HG03135 (cell line): ENCODE measurements at regions not wholly inside any gene's neighbourhood (a gene's known extent, or its start where the extent isn't known, plus 50 kb on each side); places are given as distances from the start of the nearest gene placed in this dataset.

Experiments
- ATAC-seq: cut with Tn5 transposase; IDR thresholded peaks from one replicate; pipeline ENCODE4 v1.9.1; 2021; ENCODE audit warnings: mild to moderate bottlenecking, moderate library complexity; ENCODE audit not compliant: unreplicated experiment

GRCh38 chr1:219676012-219676765 lies 63.3 kb upstream of the ZC3H11B start:
- no peak for ATAC-seq

GRCh38 chr1:219670426-219671149 lies 57.7 kb upstream of the ZC3H11B start:
- no peak for ATAC-seq

GRCh38 chr1:219669556-219669955 lies 56.7 kb upstream of the ZC3H11B start:
- no peak for ATAC-seq

- ATAC-seq: no peak
These were observed 56.1 kb upstream of the ZC3H11B start for GRCh38 chr1:219669042-219669441.

GRCh38 chr1:219668446-219668845 lies 55.5 kb upstream of the ZC3H11B start:
- ATAC-seq: no peak

- no peak for ATAC-seq
These were observed 53.3 kb upstream of the ZC3H11B start for GRCh38 chr1:219666242-219666641.

- no peak for ATAC-seq
These were observed 52.2 kb upstream of the ZC3H11B start for GRCh38 chr1:219665089-219665488.

- ATAC-seq: no peak
These were observed 51.6 kb upstream of the ZC3H11B start for GRCh38 chr1:219664310-219665029.
